ENCODE measurements at regions not wholly inside any gene's neighbourhood (a gene's known extent, or its start where the extent isn't known, plus 50 kb on each side); places are given as distances from the start of the nearest gene placed in this dataset.

DNA sequence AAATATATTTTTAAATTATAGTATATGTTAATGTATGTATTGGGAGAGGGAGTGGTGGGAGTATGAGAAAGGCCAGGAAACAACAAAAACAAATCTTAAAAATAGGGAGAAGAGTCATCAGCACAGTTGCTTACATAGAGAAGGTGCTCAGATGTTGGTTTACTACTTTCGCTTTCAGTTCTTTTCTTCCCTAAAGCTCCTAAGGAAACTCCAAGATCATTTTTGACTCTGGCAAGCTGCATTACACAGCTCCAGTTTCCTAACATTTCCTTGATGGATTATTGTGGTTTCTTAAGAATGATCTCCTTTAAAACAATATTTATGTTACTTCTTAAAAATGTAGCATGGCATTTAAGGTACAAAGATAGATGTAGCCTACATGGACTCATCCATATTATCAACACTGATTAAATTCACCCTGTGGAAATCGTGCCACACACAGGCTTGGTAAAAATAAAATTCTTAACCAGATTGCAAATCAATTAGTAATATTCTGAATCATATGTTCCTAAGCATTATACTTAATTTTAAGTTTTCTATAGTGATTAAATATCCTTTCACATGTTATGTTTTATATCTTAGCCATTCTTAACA, 118.0 kb upstream of the MAN1A1 start:
- no peak for DNase-seq

DNA sequence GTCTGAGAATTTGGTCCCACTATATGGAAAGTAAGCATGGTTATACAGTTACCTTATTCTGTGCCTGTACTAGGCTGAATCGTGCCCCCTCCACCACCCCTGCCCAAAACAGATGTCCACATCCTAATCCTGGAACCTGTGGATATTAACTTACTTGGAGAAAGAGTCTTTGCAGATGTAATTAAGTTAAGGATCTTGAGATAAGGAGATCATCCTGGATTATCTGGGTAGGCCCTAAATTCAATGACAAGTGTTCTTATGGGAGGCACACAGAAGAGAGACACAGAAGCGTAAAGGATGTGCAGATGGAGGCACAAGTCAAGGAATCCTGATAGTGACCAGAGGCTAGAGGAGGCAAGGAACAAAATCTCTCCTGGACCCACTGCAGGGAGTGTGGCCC, 116.7 kb upstream of the MAN1A1 start:
- no peak for DNase-seq

DNA sequence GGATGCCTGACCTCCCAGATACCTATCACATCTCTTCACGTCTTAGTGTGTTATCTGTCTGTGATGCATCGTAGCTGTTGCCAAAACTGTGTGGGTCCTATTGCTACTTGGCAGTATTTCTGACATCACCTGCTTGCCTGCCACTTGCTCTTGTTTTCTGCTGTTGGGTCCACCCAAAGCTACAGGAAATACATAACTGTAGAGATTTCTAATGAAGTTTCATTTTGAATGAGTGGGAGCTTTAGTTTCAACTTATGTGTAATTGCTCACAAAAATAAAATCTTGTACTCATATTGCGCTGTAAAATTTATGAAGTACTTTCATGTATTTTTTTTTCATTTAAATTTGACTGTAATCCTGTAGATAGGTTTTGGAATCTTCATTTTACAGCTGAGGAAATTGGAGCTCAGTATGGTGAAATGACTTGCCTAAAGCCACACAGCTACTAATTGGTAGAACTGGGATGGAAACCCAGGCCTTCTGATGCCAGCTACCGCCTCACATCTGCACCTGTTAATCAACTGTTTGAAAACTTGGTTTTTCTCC, 113.6 kb upstream of the MAN1A1 start:
- DNase-seq, result no peak

DNA sequence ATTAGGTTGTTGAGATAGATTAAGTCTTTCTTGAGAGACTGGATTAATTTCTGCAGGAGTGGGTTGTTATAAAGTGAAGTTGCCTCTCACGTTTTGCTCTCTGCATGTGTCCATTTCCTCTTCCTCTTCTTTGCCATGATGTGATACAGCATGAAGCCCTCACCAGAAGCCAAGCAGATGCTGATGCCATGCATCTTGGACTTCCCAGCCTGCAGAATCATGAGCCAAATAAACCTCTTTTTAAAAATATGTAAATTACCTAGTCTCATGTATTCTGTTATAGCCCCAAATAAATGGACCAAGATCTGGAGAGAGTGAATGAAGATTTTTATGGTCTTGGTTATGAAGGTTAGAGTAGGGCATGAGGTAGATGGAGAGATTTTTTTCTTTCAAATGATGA, 111.6 kb upstream of the MAN1A1 start:
- no peak for DNase-seq

DNA sequence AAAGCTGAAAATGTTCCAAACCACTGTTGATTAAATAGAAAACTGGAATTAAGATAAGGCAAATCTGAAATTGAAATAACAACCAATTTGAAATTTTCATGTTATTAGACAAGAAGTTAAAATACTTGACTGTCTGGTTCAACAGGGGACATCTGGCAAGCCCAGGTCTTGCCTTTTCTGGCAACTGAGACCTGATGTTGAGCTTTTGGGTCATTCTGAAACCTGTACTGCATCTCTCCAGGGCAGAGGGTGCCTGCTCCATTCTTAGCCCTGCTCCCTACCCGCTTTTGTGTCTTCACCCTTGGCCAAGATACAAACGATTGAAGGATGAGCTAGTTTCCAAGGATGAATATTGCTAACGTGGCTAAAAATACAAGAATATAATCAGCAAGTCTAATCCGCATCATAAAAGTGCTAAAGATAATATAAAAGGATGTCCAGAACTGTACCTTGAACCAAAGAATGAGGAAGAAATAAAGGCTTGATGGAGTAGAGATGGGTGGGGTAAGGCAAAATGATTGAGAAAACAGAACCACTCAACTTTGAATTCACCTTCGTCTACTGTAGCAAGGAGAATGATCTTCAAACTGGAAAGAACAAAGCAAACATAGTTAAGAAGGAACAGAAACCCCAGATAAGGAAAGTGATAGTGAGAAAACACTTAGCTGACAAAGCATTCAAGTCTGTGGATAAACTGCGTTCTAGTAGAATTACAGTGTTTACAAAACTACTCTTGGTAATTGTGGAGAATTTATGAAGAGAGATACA, 109.8 kb upstream of the MAN1A1 start:
- no peak for DNase-seq

DNA sequence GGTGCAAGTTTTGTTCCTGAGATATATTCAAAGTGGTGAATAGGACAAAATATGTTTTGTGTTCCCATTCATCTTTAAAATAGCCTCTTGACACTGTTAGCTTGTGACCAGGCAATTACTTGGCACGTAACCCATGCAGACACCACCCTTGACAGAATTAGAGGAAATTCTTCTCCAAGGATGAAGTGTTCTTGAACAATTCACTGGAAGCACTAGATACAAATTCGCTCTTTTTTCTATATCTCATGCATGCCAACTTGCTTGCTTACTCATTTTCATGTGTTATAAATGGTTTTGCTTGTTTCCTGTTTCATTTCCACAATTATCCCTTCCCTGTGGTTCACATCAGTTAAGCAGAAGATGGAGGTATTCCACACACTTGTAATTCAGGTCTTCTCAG, 105.2 kb upstream of the MAN1A1 start:
- DNase-seq, result no peak

DNA sequence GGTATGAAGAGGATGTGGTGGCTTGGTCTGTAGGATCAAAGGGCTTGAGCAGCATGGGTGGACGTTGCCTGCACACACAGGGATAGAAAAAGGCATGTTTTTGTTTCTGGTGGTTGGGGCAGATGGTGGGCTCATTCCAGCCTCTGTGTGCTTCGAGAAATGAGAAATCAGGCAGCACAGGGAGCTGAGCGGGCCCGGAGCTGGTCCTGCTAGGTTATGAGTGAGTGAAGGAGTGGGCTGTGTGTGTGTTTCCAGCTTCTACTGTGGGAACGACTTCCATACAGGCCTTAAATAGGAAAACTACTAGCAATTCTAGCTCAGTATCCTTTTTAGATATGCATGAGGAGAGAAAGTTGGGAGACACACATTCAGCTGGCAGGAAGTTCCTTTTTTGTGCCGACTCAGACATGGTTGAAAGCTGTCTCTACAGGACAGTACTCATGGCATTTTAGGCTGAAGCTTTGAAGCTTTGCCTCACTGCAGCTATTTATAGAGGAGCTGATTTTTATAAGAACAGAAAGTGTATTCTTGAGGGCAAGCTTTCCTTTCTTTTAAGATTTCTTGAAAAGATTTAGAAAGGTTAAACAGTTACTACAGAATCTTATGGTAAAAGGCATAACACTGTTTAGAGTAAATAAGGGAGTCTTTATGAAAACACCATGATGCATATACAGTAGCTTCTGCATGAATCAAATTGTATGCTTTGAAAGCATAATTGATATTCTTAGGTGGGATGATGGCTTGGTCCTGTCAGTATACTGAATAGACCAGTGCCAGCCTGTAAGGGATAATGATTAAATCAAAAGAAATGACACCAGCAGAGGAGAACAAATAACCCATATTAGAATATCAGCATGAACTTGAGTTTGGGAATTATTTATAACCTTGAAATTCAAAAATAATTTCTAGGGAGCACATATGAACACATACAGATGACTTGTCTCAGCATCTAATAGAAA, 104.0 kb upstream of the MAN1A1 start:
- no peak for DNase-seq

DNA sequence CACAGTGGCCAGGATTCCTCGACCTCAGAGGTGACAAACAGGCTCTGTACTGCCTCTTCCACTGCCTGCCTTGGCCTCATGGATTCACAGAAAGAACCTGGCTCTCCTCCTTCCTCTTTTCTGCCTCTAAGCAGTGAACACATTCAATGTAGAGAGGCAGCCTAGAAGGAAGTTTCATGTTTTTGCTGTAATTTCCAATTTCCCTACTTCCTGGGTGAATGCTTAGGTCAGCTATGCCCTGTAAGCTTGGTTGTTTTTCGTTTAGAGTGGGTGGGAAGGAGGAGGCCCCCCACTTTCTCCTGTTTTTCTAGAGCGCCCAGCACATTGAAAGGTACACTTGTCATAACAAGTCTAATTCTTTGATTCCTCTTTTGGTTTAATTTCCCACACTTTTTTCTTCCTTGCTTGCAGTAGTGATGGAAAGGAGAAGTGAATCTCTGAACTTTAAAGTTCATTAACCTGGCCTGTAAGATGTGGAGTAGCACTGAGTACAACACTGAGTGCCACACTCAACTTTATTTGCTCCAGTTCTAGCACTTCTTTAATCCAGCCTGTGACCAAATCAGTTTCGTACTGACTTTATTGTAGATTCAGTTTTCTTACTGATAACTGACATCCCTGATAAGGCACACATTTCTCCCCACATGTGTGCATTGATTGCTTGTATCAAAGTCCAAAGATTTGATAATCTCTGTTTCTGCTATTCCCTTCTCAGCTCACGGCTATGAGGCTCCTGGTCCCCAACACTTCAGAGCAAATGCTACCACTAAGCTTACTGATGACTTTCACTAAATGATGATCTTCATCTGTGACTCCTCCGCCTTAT, 100.0 kb upstream of the MAN1A1 start:
- no peak for DNase-seq

DNA sequence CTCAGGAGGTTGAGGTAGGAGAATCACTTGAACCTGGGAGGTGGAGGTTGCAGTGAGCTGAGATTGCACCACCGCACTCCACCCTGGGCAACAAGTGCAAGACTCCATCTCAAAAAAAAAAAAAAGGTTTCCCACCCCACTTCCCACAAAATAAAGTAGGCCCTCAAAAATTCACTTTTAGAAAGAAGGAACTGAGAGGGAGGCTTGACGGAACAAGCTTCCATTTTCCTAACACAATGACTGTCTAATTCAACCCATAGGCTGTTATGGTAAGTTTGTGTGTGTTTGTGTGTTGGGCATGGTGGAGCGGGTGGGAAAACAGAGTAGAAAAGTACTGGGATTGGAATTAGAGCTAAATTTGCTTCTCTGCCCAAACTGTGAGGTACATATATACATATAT, 98.4 kb upstream of the MAN1A1 start:
- DNase-seq, result no peak

DNA sequence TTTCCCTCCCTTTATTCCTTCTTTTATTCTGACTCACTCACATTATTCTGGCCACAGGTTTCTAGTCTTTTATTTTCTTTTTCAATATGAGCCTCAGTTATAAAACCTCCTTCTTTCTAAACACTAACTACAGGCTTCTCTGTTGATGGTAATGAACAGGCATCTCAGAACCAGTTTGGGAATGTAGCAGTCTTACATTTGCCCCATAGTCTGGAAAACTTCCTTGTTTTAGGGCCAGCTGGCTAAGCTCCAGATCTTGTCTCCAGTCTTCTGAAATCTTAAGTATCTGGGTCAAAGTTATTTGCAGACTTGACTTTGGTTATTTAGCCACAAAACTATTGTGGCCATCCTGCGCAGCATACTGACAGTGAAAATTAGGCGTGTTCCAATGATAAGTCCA, 97.0 kb upstream of the MAN1A1 start:
- DNase-seq, result no peak

DNA sequence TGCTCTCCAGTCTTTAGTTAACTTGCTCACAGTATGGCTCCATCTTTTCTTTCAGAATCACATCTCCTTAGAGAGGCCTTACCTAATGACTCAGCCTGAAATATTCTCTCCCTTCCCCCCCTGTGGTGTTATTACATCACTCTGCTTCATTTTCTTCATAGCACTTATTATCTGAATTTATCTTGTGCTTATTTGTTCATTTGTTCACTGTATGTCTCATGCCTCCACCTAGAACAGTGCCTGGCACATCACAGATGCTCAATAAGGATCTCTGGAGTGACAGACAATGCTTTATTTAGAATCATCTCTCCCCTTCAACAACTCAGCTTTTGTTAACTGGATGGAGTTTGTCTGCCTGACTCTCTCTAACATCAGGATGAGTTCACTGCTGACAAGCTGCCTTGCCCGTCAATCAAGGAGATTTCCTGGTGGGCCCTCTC, 96.6 kb upstream of the MAN1A1 start:
- no peak for DNase-seq

DNA sequence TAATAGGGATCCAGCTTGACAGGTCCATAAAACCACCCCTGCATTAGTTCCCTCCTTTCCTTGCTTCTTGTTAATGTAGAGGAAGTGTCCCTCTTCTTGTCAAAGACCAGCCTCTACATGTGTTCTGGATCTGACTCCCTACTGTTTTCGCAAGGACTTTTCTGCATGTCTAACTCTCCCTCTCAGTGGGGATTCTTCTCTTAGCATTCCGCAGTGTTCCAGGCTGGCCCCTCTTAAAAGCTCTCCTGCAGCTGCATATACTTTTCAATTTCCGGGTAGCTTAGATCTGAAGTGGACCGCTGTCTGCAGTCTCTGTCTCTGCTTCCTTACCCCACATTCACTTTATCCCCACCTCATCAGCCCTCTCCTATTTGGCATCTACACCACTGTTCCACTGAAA, 96.1 kb upstream of the MAN1A1 start:
- DNase-seq, result no peak

DNA sequence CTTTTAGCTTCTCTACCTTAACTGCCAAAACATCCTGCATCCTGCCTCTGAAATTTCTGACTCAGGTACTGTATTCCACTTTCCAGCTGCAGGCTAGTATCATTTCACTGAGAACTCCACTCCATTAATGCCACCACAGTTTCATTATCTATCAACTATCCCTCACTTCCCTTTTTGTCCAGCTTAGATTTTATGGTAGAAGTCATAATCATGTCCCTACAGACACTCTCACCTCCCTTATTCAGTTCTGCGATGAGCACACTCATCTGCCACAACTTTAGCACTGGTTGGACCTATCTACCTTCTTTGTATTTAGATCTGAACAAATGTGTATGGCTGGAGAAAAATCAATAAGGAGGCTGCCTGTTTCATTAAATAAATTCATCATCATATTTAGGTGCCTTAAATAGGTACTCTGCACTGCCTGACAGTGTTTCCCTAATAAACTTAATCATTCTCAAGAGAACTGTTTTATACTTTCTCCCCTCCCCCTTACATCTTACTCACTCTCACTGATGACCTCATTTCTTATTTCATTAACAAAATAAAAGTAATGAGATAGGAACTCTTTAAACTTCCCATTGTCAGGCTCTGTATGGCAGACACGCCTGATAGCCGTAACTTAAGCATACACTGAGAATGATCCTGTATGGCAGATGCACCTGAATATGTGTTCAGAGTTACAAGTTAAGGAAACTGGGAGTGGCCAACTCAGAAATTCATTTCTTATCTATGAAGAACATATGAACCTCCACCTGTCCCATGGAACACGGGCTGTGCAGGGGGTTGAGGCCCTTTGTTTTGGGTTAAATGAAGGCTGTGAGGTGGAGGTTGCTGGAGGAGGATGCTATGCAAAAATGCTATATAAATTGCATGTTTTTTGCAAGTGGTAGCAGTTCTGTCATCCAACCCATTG, 95.3 kb upstream of the MAN1A1 start:
- no peak for DNase-seq

DNA sequence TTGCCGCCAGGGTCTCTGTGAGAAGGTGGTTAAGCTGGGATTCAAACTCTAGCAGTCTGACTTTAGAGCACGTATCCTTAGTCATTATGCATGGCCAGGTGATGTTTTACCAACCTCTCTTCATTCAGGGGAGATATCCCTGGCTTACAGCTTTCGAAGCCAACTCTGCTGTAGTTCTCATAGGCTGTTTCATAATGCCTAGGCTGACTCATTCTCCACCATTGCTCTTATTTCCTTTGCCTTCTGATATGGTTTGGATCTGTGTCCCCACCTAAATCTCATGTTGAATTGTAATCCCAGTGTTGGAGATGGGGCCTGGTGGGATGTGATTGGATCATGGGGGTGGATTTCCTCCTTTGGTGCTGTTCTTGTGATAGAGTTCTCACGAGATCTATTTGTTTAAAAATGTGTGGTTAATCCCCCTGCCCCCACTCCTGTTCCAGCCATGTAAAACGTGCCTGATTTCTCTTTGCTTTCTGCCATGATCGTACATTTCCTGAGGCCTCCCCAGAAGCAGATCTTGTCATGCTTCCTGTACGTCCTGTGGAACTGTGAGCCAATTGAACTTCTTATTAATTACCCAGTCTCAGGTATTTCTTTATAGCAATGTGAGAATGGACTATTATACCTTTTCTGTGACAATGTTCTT, 94.6 kb upstream of the MAN1A1 start:
- DNase-seq, result no peak

DNA sequence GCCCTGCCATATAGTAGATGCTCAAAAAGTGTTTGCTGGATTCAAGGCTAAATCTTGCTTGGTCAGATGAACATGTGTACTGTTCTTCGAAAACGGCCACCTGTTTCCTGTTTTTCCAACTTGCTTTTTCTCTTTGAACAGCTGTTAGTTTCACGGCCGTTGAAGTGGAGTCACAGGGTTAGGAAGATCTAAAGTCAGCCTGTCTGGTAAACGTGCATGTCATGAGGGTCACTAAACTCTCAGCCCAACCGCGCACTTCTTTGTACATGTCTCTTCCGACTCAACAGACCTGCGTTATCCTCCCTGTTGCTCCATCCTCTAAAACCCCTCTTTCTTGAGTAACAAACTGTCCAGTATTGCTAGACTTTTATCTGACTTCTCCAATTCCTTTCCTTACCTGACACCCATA, 93.2 kb upstream of the MAN1A1 start:
- DNase-seq, result no peak

DNA sequence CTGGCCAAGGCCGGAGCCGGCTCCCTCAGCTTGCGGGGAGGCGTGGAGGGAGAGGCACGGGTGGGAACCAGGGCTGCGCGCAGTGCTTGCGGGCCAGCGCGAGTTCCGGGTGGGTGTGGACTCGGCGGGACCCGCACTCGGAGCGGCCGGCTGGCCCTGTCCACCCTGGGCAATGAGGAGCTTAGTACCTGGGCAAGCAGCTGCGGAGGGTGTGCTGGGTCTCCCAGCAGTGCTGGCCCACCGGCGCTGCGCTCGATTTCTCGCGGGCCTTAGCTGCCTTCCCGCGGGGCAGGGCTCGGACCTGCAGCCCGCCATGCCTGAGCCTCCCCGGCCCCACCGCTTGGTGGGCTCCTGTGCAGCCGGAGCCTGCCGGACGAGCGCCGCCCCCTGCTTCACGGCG, 91.4 kb upstream of the MAN1A1 start:
- no peak for DNase-seq

DNA sequence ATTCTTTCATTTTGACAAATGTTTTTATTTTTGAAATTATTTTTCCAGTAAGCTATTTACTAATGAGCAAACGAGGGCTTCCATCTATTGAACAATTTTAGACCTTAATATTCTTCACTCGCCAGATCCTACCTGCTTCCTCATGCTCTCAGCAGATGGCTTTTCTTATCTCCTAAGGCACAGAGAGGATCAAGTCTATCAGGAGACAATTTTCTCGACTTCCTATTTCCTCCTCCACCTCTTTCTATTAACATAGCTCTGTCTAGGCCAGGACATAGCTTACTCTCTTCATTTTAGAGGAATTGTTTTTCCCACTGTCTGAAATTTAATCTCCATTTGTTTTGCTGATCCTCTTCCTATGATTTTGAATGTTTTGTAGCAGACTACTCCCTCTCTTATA, 87.0 kb upstream of the MAN1A1 start:
- no peak for DNase-seq

DNA sequence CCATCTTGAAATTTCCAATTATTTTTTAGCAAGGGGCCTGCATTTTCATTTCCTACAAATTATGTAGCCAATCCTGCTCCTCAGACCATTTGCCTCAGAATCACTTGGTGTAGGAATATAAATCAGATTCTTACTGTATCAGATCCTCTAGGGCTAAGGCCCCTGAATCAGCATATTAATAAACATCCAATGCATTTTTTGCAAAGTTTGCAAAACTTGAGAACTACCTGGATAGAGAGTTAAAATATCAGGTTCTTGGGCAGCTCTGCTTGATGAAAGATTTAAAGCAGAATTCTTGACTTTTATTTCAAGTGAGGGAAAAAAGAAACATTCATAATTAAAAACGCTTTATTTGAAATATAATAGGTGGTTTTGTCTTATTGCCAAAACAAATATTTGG, 82.2 kb upstream of the MAN1A1 start:
- DNase-seq, result no peak

DNA sequence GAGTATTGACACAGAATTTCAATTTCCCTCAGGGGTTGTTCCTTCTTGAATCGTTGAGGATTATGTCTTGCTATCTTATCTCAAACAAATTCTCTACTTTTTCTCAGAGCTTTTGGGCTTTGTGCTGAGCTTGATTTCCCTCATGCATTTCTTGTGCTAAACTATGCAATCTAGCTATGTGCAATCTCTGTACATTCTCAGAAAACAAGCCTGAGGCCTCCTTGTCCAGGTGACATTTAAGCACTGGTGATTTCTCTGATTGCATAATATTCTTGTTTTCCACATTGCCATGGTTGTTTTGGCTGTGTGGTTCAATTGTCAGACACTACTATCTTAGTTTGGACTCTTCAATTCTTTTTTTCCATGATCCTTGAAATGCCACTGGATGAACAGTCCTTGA, 81.2 kb upstream of the MAN1A1 start:
- no peak for DNase-seq

DNA sequence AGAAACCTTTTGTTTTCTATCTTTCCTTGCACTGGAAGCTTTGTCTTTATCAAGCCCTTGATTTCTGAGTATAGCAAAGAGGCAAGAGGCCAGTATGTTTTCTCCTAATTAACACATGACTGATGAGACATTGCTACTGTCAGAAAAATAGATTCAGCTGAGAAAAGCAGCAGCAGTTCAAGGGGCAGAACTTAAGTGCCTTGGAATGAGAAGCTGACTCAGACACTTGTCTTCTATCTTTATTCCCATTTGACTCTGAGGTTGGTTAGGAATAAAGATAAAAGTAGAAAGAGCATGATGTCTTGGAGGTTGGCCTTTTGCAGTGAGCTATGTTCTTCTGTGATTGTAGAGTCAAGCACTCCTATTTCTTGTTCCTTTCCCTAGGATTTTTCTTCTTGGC, 79.1 kb upstream of the MAN1A1 start:
- no peak for DNase-seq

DNA sequence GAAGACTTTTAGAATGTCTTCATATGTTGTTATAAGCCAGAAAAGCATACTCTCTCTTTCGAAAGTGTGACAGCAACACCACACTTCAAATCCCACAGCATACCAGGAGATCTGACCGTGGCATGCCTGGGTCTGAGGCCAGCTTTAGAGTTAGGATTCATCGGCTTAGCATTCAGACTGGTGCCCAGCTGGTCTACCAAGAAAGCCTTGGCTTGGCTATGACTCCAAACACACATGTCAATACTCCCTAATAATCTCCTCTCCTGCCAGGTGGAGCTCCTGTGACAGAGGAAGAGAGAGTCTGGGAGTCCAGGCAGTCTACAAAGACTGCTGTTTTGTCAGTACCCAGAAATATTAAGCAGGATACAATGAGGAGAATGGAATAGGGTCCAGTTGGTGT, 77.1 kb upstream of the MAN1A1 start:
- no peak for DNase-seq
